HepG2 (cell line): ENCODE measurements at regions not wholly inside any gene's neighbourhood (a gene's known extent, or its start where the extent isn't known, plus 50 kb on each side); places are given as distances from the start of the nearest gene placed in this dataset.

ENCODE experiments used
- ATAC-seq: fragments of 200-7000 bp; cut with Tn5 transposase; 3 replicates; pipeline ENCODE4 v1.9.1; 2020; ENCODE audit warnings: mild to moderate bottlenecking, moderate library complexity
- BruUV-seq: library from RNA; stranded (reverse); fragments of 400-500 nt; replicated peaks from 2 replicates; lab custom pipeline; 2021; lab: Mats Ljungman, UMichigan
- CTCF ChIA-PET: fragments of 300-600 bp; formaldehyde crosslinking; extraction: SDS; loops from one replicate; lab custom pipeline; 2021; ENCODE audit warnings: low total read pairs, inconsistent platforms, low intra/inter-chr PET ratio; lab: Yijun Ruan, JAX
- POLR2A ChIA-PET: fragments of 350-600 bp; sonication (Branson Sonifier 250); formaldehyde crosslinking; loops from one replicate; lab custom pipeline; 2020; ENCODE audit warnings: antibody characterized with exemption, inconsistent platforms; lab: Yijun Ruan, JAX
- DNase-seq: peaks from one replicate; pipeline ENCODE4 v3.0.0-alpha.2; 2015; ENCODE audit warnings: low spot score
- FAIRE-seq: peaks from 3 replicates; lab custom pipeline; 2011; peaks lifted over from hg19 to GRCh38; lab: Jason Lieb, UNC
- H2AFZ ChIP-seq: one replicate; pipeline ENCODE4 v1.6.1; 2011; ENCODE audit warnings: low read length, inconsistent platforms
- H3K27ac ChIP-seq: fragments of 300-600 bp; 3 replicates; pipeline ENCODE4 v1.8.0; 2011; ENCODE audit warnings: mixed run types, mild to moderate bottlenecking, mixed read lengths, low read length, inconsistent platforms; ENCODE audit not compliant: insufficient read depth; ENCODE audit errors: extremely low read length
- H3K27me3 ChIP-seq, 2 experiments: fragments of 200-600 bp in 1 of 2; 2 replicates in 1 of 2; 3 replicates in 1 of 2; pipeline versions ENCODE4 v1.6.0 to v1.8.0; 2011; ENCODE audit warnings: low read length in 2 of 2, mild to moderate bottlenecking in 2 of 2, moderate library complexity in 2 of 2, inconsistent platforms in 1 of 2; ENCODE audit not compliant: insufficient read depth in 2 of 2, control insufficient read depth in 1 of 2
- H3K36me3 ChIP-seq, 2 experiments: fragments of 200-600 bp in 1 of 2; replicated peaks in 1 of 2; 2 replicates in 1 of 2; 3 replicates in 1 of 2; pipeline versions ENCODE4 v1.5.1 to v1.8.0; 2011; ENCODE audit warnings: low read length in 2 of 2, inconsistent platforms in 1 of 2; ENCODE audit not compliant: insufficient read depth in 2 of 2, control insufficient read depth in 1 of 2
- H3K4me1 ChIP-seq: 2 replicates; pipeline ENCODE4 v1.5.1; 2012; ENCODE audit warnings: low read length, inconsistent platforms; ENCODE audit not compliant: insufficient read depth
- H3K4me2 ChIP-seq: 2 replicates; pipeline ENCODE4 v1.6.0; 2011; ENCODE audit warnings: low read depth, low read length, inconsistent platforms
- H3K4me3 ChIP-seq, 3 experiments: fragments of 200-600 bp in 1 of 3; sonication (generic), shearing (Covaris generic) in 1 of 3; replicated peaks in 1 of 3; 2 replicates each; pipeline ENCODE4 v1.5.1; 2011 to 2016; ENCODE audit warnings: low read length in 3 of 3, inconsistent platforms in 2 of 3, low read depth in 2 of 3, mild to moderate bottlenecking in 2 of 3, control low read depth in 1 of 3, mixed read lengths in 1 of 3; ENCODE audit not compliant: insufficient read depth in 1 of 3
- H3K79me2 ChIP-seq: one replicate; pipeline ENCODE4 v1.6.1; 2011; ENCODE audit warnings: low read length, inconsistent platforms; ENCODE audit not compliant: insufficient read depth
- H3K9ac ChIP-seq: 2 replicates; pipeline ENCODE4 v1.6.0; 2011; ENCODE audit warnings: mild to moderate bottlenecking, low read depth, low read length, inconsistent platforms; ENCODE audit not compliant: insufficient read depth
- H3K9me3 ChIP-seq: 2 replicates; pipeline ENCODE4 v1.5.1; 2012; ENCODE audit warnings: mild to moderate bottlenecking, low read length
- H4K20me1 ChIP-seq: 2 replicates; pipeline ENCODE4 v1.6.0; 2011; ENCODE audit warnings: inconsistent platforms, mild to moderate bottlenecking, low read length, moderate library complexity; ENCODE audit not compliant: insufficient read depth
- KDM5A ChIP-seq: fragments of 200-600 bp; sonication (generic); IDR thresholded peaks from 2 replicates; pipeline ENCODE4 v1.7.0; 2018; ENCODE audit warnings: antibody characterized with exemption, mild to moderate bottlenecking, low read length, borderline replicate concordance
- MEIS1 ChIP-seq: sonication (generic); formaldehyde crosslinking; IDR thresholded peaks from 2 replicates; pipeline ENCODE4 v1.9.0; 2021; ENCODE audit warnings: mild to moderate bottlenecking, missing genetic modification reagents, moderate library complexity, borderline replicate concordance
- RARG ChIP-seq: sonication (generic); formaldehyde crosslinking; IDR thresholded peaks from 2 replicates; pipeline ENCODE4 v1.4.0; 2020; ENCODE audit warnings: low read depth, mild to moderate bottlenecking, missing genetic modification reagents
- SMAD3 ChIP-seq: sonication (generic); formaldehyde crosslinking; IDR thresholded peaks from 2 replicates; pipeline ENCODE4 v1.4.0; 2020; ENCODE audit warnings: missing genetic modification reagents
- SMAD9 ChIP-seq: sonication (generic); formaldehyde crosslinking; IDR thresholded peaks from 2 replicates; pipeline ENCODE4 v1.5.1; 2020; ENCODE audit warnings: mild to moderate bottlenecking, missing genetic modification reagents
- ZNF530 ChIP-seq: sonication (generic); formaldehyde crosslinking; IDR thresholded peaks from 2 replicates; pipeline ENCODE4 v1.5.0; 2020; ENCODE audit warnings: low read depth, mild to moderate bottlenecking, missing genetic modification reagents
- ZNF614 ChIP-seq: IDR thresholded peaks from 2 replicates; pipeline ENCODE4 v1.6.1; 2018; ENCODE audit warnings: missing biosample characterization, missing genetic modification reagents, inconsistent platforms, borderline replicate concordance
- WGBS: methylation state at CpG from one replicate; pipeline ENCODE4 v1.1.6; 2017; ENCODE audit warnings: low lambda C conversion rate; 5-methylcytosine and 5-hydroxymethylcytosine counted together
- in situ Hi-C: cut with HindIII; loops from 2 replicates; pipeline ENCODE4 v1.10.0; 2017; ENCODE audit warnings: low pct_unique_long_range_greater_than_20kb; ENCODE audit not compliant: extremely low pct_ligation_motif_present
- intact Hi-C: fragments of 100-400 bp; cut with micrococcal nuclease; formaldehyde crosslinking; loops from one replicate; pipeline ENCODE4 v1.10.0; 2022; ENCODE audit not compliant: unreplicated experiment
- TF ChIP-seq, protein P1 (sequence below): sonication (generic); formaldehyde crosslinking; IDR thresholded peaks from 2 replicates; pipeline ENCODE4 v1.9.0; 2021; ENCODE audit warnings: missing genetic modification reagents, borderline replicate concordance
- TF ChIP-seq, protein P2 (sequence below), 2 experiments: sonication (generic) in 1 of 2; formaldehyde crosslinking in 1 of 2; IDR thresholded peaks; 2 replicates each; pipeline versions ENCODE4 v1.5.1 to v1.6.1; 2011 to 2020; ENCODE audit warnings: borderline replicate concordance in 1 of 2, low read depth in 1 of 2, low read length in 1 of 2, mild to moderate bottlenecking in 1 of 2, missing genetic modification reagents in 1 of 2, moderate library complexity in 1 of 2
- TF ChIP-seq, protein P3 (sequence below): IDR thresholded peaks from 2 replicates; pipeline ENCODE4 v1.6.1; 2016; ENCODE audit warnings: mild to moderate bottlenecking, missing biosample characterization, missing genetic modification reagents
- TF ChIP-seq, protein P4 (sequence below): sonication (generic); formaldehyde crosslinking; IDR thresholded peaks from 2 replicates; pipeline ENCODE4 v1.4.0; 2020; ENCODE audit warnings: mild to moderate bottlenecking, missing genetic modification reagents
- TF ChIP-seq, protein P5 (sequence below): sonication (generic); formaldehyde crosslinking; IDR thresholded peaks from 2 replicates; pipeline ENCODE4 v1.4.0; 2020; ENCODE audit warnings: missing genetic modification reagents
- TF ChIP-seq, protein P6 (sequence below): IDR thresholded peaks from 2 replicates; pipeline ENCODE4 v1.6.1; 2016; ENCODE audit warnings: missing biosample characterization, missing genetic modification reagents, low read depth

DNA sequence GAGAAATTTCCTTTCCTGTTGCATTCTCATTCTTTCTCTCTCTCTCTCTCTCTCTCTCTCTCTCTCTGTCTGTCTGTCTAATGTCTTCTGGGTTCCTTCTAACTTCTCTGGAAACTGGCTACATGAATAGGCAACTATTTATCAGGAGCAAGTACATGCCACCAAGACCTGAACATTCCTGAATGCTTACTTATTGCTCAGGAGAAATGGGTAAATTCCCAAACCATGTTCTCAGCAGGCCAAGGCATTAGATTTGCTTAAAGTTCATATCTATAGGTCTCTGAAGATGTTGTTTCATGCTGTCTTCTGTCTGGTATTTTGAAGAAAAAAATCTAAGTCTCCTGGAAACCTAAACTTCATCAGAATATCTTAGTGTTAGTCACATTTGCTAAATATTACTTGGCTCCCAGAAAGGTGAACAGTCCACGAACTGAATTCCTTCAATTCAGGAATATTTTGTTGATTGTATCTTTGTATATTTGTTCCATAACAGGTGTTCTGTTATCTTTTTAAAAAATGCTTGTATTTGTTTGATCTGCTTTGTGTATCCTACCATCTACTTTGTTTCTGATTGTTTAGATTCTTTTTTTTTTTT lies 77.2 kb upstream of the FIGN start:
- Histone ChIP-seq H3K27ac (no peak overlapping the region), H3K4me2 (no peak overlapping the region), H3K9ac (no peak overlapping the region), H4K20me1 (no peaks in the 10 kb centered on the region), H3K4me3 (no peak overlapping the region), H3K79me2 (no peaks in the 10 kb centered on the region), H2AFZ (no peak overlapping the region), H3K9me3 (no peaks in the 10 kb centered on the region), H3K36me3 (no peaks in the 10 kb centered on the region), H3K4me1 (no peaks in the 10 kb centered on the region), H3K27me3 (no peaks in the 10 kb centered on the region)
- ChIA-PET CTCF (no interaction called here), POLR2A (no interaction called here)
- no TSS peak for BruUV-seq
- no peak for TF ChIP-seq ZNF530 (CRISPR knock-in tag)
- TF ChIP-seq, protein P1, sequence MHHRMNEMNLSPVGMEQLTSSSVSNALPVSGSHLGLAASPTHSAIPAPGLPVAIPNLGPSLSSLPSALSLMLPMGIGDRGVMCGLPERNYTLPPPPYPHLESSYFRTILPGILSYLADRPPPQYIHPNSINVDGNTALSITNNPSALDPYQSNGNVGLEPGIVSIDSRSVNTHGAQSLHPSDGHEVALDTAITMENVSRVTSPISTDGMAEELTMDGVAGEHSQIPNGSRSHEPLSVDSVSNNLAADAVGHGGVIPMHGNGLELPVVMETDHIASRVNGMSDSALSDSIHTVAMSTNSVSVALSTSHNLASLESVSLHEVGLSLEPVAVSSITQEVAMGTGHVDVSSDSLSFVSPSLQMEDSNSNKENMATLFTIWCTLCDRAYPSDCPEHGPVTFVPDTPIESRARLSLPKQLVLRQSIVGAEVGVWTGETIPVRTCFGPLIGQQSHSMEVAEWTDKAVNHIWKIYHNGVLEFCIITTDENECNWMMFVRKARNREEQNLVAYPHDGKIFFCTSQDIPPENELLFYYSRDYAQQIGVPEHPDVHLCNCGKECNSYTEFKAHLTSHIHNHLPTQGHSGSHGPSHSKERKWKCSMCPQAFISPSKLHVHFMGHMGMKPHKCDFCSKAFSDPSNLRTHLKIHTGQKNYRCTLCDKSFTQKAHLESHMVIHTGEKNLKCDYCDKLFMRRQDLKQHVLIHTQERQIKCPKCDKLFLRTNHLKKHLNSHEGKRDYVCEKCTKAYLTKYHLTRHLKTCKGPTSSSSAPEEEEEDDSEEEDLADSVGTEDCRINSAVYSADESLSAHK, result no peak
- TF ChIP-seq, protein P2, sequence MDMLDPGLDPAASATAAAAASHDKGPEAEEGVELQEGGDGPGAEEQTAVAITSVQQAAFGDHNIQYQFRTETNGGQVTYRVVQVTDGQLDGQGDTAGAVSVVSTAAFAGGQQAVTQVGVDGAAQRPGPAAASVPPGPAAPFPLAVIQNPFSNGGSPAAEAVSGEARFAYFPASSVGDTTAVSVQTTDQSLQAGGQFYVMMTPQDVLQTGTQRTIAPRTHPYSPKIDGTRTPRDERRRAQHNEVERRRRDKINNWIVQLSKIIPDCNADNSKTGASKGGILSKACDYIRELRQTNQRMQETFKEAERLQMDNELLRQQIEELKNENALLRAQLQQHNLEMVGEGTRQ (IDR thresholded peaks at IDR 0.05; ENCODE audit: low read depth, low read length), result no peak
- TF ChIP-seq, protein P2 (CRISPR knock-in tag; IDR thresholded peaks at IDR 0.05; ENCODE audit: borderline replicate concordance), result no peak
- TF ChIP-seq KDM5A, result no peak
- TF ChIP-seq, protein P3, sequence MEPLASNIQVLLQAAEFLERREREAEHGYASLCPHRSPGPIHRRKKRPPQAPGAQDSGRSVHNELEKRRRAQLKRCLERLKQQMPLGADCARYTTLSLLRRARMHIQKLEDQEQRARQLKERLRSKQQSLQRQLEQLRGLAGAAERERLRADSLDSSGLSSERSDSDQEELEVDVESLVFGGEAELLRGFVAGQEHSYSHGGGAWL (CRISPR knock-in tag), result no peak
- TF ChIP-seq SMAD3, result no peak
- TF ChIP-seq RARG (CRISPR knock-in tag), result no peak
- no peak for TF ChIP-seq MEIS1
- TF ChIP-seq, protein P4, sequence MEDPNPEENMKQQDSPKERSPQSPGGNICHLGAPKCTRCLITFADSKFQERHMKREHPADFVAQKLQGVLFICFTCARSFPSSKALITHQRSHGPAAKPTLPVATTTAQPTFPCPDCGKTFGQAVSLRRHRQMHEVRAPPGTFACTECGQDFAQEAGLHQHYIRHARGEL (CRISPR knock-in tag), result no peak
- TF ChIP-seq, protein P5, sequence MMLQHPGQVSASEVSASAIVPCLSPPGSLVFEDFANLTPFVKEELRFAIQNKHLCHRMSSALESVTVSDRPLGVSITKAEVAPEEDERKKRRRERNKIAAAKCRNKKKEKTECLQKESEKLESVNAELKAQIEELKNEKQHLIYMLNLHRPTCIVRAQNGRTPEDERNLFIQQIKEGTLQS (CRISPR knock-in tag), result no peak
- TF ChIP-seq SMAD9 (CRISPR knock-in tag), result no peak
- TF ChIP-seq ZNF614 (CRISPR knock-in tag), result no peak
- TF ChIP-seq, protein P6, sequence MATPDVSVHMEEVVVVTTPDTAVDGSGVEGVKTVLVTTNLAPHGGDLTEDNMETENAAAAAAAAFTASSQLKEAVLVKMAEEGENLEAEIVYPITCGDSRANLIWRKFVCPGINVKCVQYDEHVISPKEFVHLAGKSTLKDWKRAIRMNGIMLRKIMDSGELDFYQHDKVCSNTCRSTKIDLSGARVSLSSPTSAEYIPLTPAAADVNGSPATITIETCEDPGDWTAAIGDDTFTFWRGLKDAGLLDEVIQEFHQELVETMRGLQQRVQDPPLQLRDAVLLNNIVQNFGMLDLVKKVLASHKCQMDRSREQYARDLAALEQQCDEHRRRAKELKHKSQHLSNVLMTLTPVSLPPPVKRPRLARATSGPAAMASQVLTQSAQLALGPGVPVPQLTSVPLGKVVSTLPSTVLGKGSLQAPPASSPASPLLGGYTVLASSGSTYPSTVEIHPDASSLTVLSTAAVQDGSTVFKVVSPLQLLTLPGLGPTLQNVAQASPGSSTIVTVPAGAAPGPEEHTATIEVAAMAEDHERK, result no peak
- intact Hi-C loops (no loop called here), in situ Hi-C loops (no loop called here)
- no peak for ATAC-seq
- no peak for DNase-seq
- FAIRE-seq, result no peak
- 3% methylated on average over 1 of the region's 1 CpG for WGBS
